Liver (tissue), 8 donors: ENCODE measurements at regions not wholly inside any gene's neighbourhood (a gene's known extent, or its start where the extent isn't known, plus 50 kb on each side); places are given as distances from the start of the nearest gene placed in this dataset.

Experiments used
- DNase-seq: peaks from one replicate; pipeline ENCODE4 v3.0.0-alpha.2; 2017; ENCODE audit warnings: low spot score
- H3K27ac ChIP-seq, 2 donors: one replicate each; pipeline ENCODE4 v1.7.0; 2013; ENCODE audit warnings: inconsistent platforms in 2 of 2, low read length in 2 of 2, control low read depth in 1 of 2, low read depth in 1 of 2, mild to moderate bottlenecking in 1 of 2
- H3K27me3 ChIP-seq, 4 donors: one replicate each; pipeline versions ENCODE4 v1.6.1 to v1.7.0; 2013; ENCODE audit warnings: low read length in 3 of 4, inconsistent platforms in 1 of 4, mild to moderate bottlenecking in 1 of 4, moderate library complexity in 1 of 4; ENCODE audit not compliant: control insufficient read depth in 4 of 4, insufficient read depth in 4 of 4
- H3K36me3 ChIP-seq, 4 donors: one replicate each; pipeline versions ENCODE4 v1.6.1 to v1.7.0; 2013; ENCODE audit warnings: low read length in 3 of 4, mild to moderate bottlenecking in 3 of 4, low read depth in 1 of 4, moderate library complexity in 1 of 4; ENCODE audit not compliant: control insufficient read depth in 4 of 4, insufficient read depth in 3 of 4
- H3K4me1 ChIP-seq, 4 donors: one replicate each; pipeline versions ENCODE4 v1.6.1 to v1.7.0; 2013; ENCODE audit warnings: low read length in 3 of 4, mild to moderate bottlenecking in 3 of 4, moderate library complexity in 1 of 4; ENCODE audit not compliant: control insufficient read depth in 4 of 4, insufficient read depth in 4 of 4
- H3K4me3 ChIP-seq, 3 donors: one replicate each; pipeline versions ENCODE4 v1.6.1 to v1.7.0; 2013; ENCODE audit warnings: low read length in 3 of 3, control low read depth in 1 of 3, low read depth in 1 of 3, mild to moderate bottlenecking in 1 of 3
- H3K9ac ChIP-seq, 2 donors: one replicate each; pipeline ENCODE4 v1.7.0; 2013; ENCODE audit warnings: low read length in 2 of 2, mild to moderate bottlenecking in 2 of 2, moderate library complexity in 2 of 2, control low read depth in 1 of 2, low read depth in 1 of 2
- H3K9me3 ChIP-seq, 4 donors: one replicate each; pipeline versions ENCODE4 v1.6.1 to v1.7.0; 2013; ENCODE audit warnings: low read length in 3 of 4; ENCODE audit not compliant: control insufficient read depth in 4 of 4
- EGR1 ChIP-seq, 2 donors: IDR thresholded peaks; 2 replicates each; pipeline ENCODE4 v1.6.1; 2016 to 2018; ENCODE audit warnings: antibody characterized with exemption in 2 of 2, low read depth in 2 of 2
- FOXA1 ChIP-seq: IDR thresholded peaks from 2 replicates; pipeline ENCODE4 v1.6.1; 2016; ENCODE audit warnings: antibody characterized with exemption
- FOXA2 ChIP-seq: IDR thresholded peaks from 2 replicates; pipeline ENCODE4 v1.6.1; 2016; ENCODE audit warnings: antibody characterized with exemption
- GABPA ChIP-seq, 2 donors: IDR thresholded peaks in 1 of 2; conservative IDR thresholded peaks in 1 of 2; 2 replicates each; pipeline ENCODE4 v1.6.1; 2016; ENCODE audit warnings: antibody characterized with exemption in 2 of 2, mild to moderate bottlenecking in 1 of 2, moderate library complexity in 1 of 2
- JUND ChIP-seq, 2 donors: IDR thresholded peaks; 2 replicates each; pipeline ENCODE4 v1.6.1; 2016; ENCODE audit warnings: antibody characterized with exemption in 2 of 2
- NR2F2 ChIP-seq: IDR thresholded peaks from 2 replicates; pipeline ENCODE4 v1.6.1; 2016; ENCODE audit warnings: antibody characterized with exemption
- REST ChIP-seq: IDR thresholded peaks from 2 replicates; pipeline ENCODE4 v1.6.1; 2016; ENCODE audit warnings: antibody characterized with exemption, mild to moderate bottlenecking
- RXRA ChIP-seq, 2 donors: IDR thresholded peaks; 2 replicates each; pipeline ENCODE4 v1.6.1; 2017 to 2018; ENCODE audit warnings: antibody characterized with exemption in 2 of 2, mild to moderate bottlenecking in 1 of 2
- SP1 ChIP-seq: IDR thresholded peaks from 2 replicates; pipeline ENCODE4 v1.6.1; 2018; ENCODE audit warnings: antibody characterized with exemption, mild to moderate bottlenecking
- TAF1 ChIP-seq: conservative IDR thresholded peaks from 2 replicates; pipeline ENCODE4 v1.6.1; 2016; ENCODE audit warnings: antibody characterized with exemption, mild to moderate bottlenecking
- YY1 ChIP-seq: IDR thresholded peaks from 2 replicates; pipeline ENCODE4 v1.6.1; 2016; ENCODE audit warnings: antibody characterized with exemption, mild to moderate bottlenecking
- ZBTB33 ChIP-seq: IDR thresholded peaks from 2 replicates; pipeline ENCODE4 v1.6.1; 2016; ENCODE audit warnings: antibody characterized with exemption
- WGBS: extraction: QIAGEN DNeasy Blood & Tissue Kit; methylation state at CpG from one replicate; pipeline ENCODE4 v1.1.7; 2013; 5-methylcytosine and 5-hydroxymethylcytosine counted together
- TF ChIP-seq, protein P1 (sequence below): fragments of 150-350 bp; IDR thresholded peaks from 2 replicates; pipeline ENCODE4 v1.5.1; 2017; ENCODE audit warnings: improper control_type of control experiment, low read depth, low read length; ENCODE audit not compliant: missing input control
- TF ChIP-seq, protein P2 (sequence below): IDR thresholded peaks from 2 replicates; pipeline ENCODE4 v1.6.1; 2016; ENCODE audit warnings: antibody characterized with exemption
- donor health status: healthy.
- donor health status: healthy.
- donor health status: healthy.
- donor health status: healthy.
- donor health status: healthy.

DNA sequence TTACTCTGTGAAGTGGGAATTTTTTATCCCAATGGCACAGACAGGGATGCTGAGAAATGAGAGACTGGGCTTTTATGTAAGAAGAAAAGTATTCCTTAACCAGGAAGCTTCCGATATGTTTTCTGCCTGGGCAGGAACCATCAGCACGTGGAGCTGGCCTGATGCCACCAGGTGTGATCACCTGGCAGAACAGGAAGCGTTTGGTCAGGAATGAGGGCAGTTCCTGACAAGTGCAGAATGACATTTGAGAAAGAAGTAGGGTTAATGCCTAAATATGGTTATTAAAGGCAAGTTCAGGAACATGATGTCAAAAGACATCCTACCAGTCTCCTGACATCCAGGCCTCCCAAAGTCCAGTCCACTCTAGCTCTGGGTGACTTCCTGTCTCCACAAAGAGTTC, 210.3 kb downstream of the NUAK1 start (continued):
- TF ChIP-seq, protein P1, sequence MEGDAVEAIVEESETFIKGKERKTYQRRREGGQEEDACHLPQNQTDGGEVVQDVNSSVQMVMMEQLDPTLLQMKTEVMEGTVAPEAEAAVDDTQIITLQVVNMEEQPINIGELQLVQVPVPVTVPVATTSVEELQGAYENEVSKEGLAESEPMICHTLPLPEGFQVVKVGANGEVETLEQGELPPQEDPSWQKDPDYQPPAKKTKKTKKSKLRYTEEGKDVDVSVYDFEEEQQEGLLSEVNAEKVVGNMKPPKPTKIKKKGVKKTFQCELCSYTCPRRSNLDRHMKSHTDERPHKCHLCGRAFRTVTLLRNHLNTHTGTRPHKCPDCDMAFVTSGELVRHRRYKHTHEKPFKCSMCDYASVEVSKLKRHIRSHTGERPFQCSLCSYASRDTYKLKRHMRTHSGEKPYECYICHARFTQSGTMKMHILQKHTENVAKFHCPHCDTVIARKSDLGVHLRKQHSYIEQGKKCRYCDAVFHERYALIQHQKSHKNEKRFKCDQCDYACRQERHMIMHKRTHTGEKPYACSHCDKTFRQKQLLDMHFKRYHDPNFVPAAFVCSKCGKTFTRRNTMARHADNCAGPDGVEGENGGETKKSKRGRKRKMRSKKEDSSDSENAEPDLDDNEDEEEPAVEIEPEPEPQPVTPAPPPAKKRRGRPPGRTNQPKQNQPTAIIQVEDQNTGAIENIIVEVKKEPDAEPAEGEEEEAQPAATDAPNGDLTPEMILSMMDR = no peak
- TF ChIP-seq EGR1 (IDR thresholded peaks at IDR 0.05; ENCODE audit: low read depth in 2 of 2) = no peak

- H3K4me1 ChIP-seq = no peaks in the 10 kb centered on the region
- TF ChIP-seq TAF1 (no peak), YY1 (no peak), NR2F2 (no peak), ZBTB33 (no peak), FOXA2 (no peak), FOXA1 (no peak), EGR1 (IDR thresholded peaks at IDR 0.05; ENCODE audit: low read depth in 2 of 2) (no peak), GABPA (IDR thresholded peaks at IDR 0.05 in 1 of 2, conservative IDR thresholded peaks at IDR 0.05 in 1 of 2) (no peak), REST (no peak), RXRA (IDR thresholded peaks at IDR 0.05) (no peak), JUND (IDR thresholded peaks at IDR 0.05) (no peak), SP1 (no peak)
- TF ChIP-seq, protein P2, sequence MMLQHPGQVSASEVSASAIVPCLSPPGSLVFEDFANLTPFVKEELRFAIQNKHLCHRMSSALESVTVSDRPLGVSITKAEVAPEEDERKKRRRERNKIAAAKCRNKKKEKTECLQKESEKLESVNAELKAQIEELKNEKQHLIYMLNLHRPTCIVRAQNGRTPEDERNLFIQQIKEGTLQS = no peak
- no peaks in the 10 kb centered on the region for H3K36me3 ChIP-seq
- DNase-seq = no peak
- 96% methylated on average over 1 of the region's 1 CpG for WGBS
- no peaks in the 10 kb centered on the region for H3K9me3 ChIP-seq
- no peak overlapping the region for H3K4me3 ChIP-seq
- no peaks in the 10 kb centered on the region for H3K27me3 ChIP-seq
- H3K9ac ChIP-seq = no peak overlapping the region
- no peak overlapping the region for H3K27ac ChIP-seq
Measured at GRCh38 chr12:105929192-105929591, 209.6 kb downstream of the NUAK1 start.
